GM12864 (cell line): ENCODE measurements at regions not wholly inside any gene's neighbourhood (a gene's known extent, or its start where the extent isn't known, plus 50 kb on each side); places are given as distances from the start of the nearest gene placed in this dataset.

Source experiments
- DNase-seq: peaks from one replicate; pipeline ENCODE4 v3.0.0-alpha.2; 2011; ENCODE audit warnings: low read depth
- H3K4me3 ChIP-seq: 2 replicates; pipeline ENCODE4 v1.5.1; 2011; ENCODE audit warnings: mild to moderate bottlenecking, low read depth, low read length, control low read depth
- CTCF ChIP-seq: IDR thresholded peaks from 2 replicates; pipeline ENCODE4 v1.5.1; 2011; ENCODE audit warnings: low read depth, mild to moderate bottlenecking, moderate library complexity, low read length, control low read depth, inconsistent platforms; ENCODE audit errors: missing control alignments

- no peak for TF ChIP-seq CTCF
- DNase-seq, result no peak
- no peak overlapping the region for H3K4me3 ChIP-seq
Observed at GRCh38 chr5:30041291-30041690, 1152.2 kb upstream of the CDH6 start.

- DNase-seq, result no peak
- H3K4me3 ChIP-seq, result no peak overlapping the region
- peak; percentile 64 for TF ChIP-seq CTCF
Observed at GRCh38 chr5:30040488-30041118, 1152.9 kb upstream of the CDH6 start.

GRCh38 chr5:30039379-30039778 is 1154.1 kb upstream of the CDH6 start:
- no peak overlapping the region for H3K4me3 ChIP-seq
- DNase-seq, result no peak
- no peak for TF ChIP-seq CTCF

GRCh38 chr5:30034870-30035269 is 1158.6 kb upstream of the CDH6 start:
- TF ChIP-seq CTCF, result no peak
- DNase-seq, result no peak
- no peak overlapping the region for H3K4me3 ChIP-seq

GRCh38 chr5:30030101-30030500 is 1163.4 kb upstream of the CDH6 start:
- no peak for TF ChIP-seq CTCF
- DNase-seq, result no peak

GRCh38 chr5:30001826-30002225 is 1191.7 kb upstream of the CDH6 start:
- TF ChIP-seq CTCF, result no peak
- no peak for DNase-seq
- no peak overlapping the region for H3K4me3 ChIP-seq

More at GRCh38 chr5:30030101-30030500, 1163.4 kb upstream of the CDH6 start:
- no peak overlapping the region for H3K4me3 ChIP-seq

GRCh38 chr5:30000231-30000630 is 1193.3 kb upstream of the CDH6 start:
- H3K4me3 ChIP-seq, result no peak overlapping the region
- TF ChIP-seq CTCF, result no peak
- DNase-seq, result no peak
